K562 (cell line): ENCODE measurements at regions not wholly inside any gene's neighbourhood (a gene's known extent, or its start where the extent isn't known, plus 50 kb on each side); places are given as distances from the start of the nearest gene placed in this dataset.

Experiments used
- ATAC-seq: fragments of 200-7000 bp; cut with Tn5 transposase; 3 replicates; pipeline ENCODE4 v1.9.1; 2020; ENCODE audit warnings: moderate library complexity
- BruUV-seq: library from RNA; stranded (reverse); fragments of 400-500 nt; replicated peaks from 2 replicates; lab custom pipeline; 2021; lab: Mats Ljungman, UMichigan
- CTCF ChIA-PET: fragments of 300-600 bp; formaldehyde crosslinking; extraction: SDS; loops from one replicate; lab custom pipeline; 2021; ENCODE audit warnings: low intra/inter-chr PET ratio; lab: Yijun Ruan, JAX
- POLR2A ChIA-PET: fragments of 300-600, 350-650 bp; sonication (Branson Sonifier 250); formaldehyde crosslinking; extraction: SDS; loops from one replicate; lab custom pipeline; 2021; ENCODE audit warnings: antibody characterized with exemption, inconsistent platforms; lab: Yijun Ruan, JAX
- DNase-seq, 4 experiments: peaks; one replicate each; pipeline versions ENCODE4 v3.0.0 to v3.0.0-alpha.2; 2011 to 2018; ENCODE audit warnings: low spot score in 3 of 4, mixed read lengths in 3 of 4; ENCODE audit errors: extremely low read depth in 1 of 4
- FAIRE-seq: peaks from 2 replicates; lab custom pipeline; 2011; peaks lifted over from hg19 to GRCh38; lab: Jason Lieb, UNC
- H2AFZ ChIP-seq: 2 replicates; pipeline ENCODE4 v1.6.0; 2011; ENCODE audit warnings: low read depth, low read length, control low read depth, inconsistent platforms
- H3K27ac ChIP-seq: fragments of 200-600 bp; 3 replicates; pipeline ENCODE4 v1.8.0; 2011; ENCODE audit warnings: low read depth, mild to moderate bottlenecking, control low read depth, inconsistent platforms, low read length, moderate library complexity, mixed read lengths; ENCODE audit errors: extremely low read depth
- H3K27me3 ChIP-seq, 2 experiments: fragments of 300-600 bp in 1 of 2; 2 replicates in 1 of 2; 3 replicates in 1 of 2; pipeline versions ENCODE4 v1.6.0 to v1.8.0; 2011; ENCODE audit warnings: inconsistent platforms in 2 of 2, low read length in 2 of 2, mild to moderate bottlenecking in 1 of 2, mixed read lengths in 1 of 2, moderate library complexity in 1 of 2; ENCODE audit not compliant: control insufficient read depth in 2 of 2, insufficient read depth in 2 of 2
- H3K36me3 ChIP-seq: fragments of 300-600 bp; 3 replicates; pipeline ENCODE4 v1.8.0; 2011; ENCODE audit warnings: mild to moderate bottlenecking, low read length, inconsistent platforms; ENCODE audit not compliant: control insufficient read depth, insufficient read depth
- H3K4me1 ChIP-seq, 2 experiments: fragments of 200-600 bp in 1 of 2; replicated peaks in 1 of 2; 2 replicates in 1 of 2; 3 replicates in 1 of 2; pipeline versions ENCODE4 v1.5.1 to v1.8.0; 2011; ENCODE audit warnings: inconsistent platforms in 2 of 2, low read length in 2 of 2, mild to moderate bottlenecking in 1 of 2, mixed read lengths in 1 of 2, moderate library complexity in 1 of 2; ENCODE audit not compliant: control insufficient read depth in 2 of 2, insufficient read depth in 2 of 2
- H3K4me2 ChIP-seq: 2 replicates; pipeline ENCODE4 v1.6.1; 2011; ENCODE audit warnings: low read length, control low read depth, inconsistent platforms, mixed read lengths; ENCODE audit not compliant: insufficient read depth
- H3K4me3 ChIP-seq: fragments of 200-600 bp; sonication (generic), shearing (Covaris generic); 2 replicates; pipeline ENCODE4 v1.5.1; 2016; ENCODE audit warnings: control low read depth, inconsistent platforms
- H3K79me2 ChIP-seq: fragments of 200-600 bp; 3 replicates; pipeline ENCODE4 v1.8.0; 2011; ENCODE audit warnings: low read length, inconsistent platforms; ENCODE audit not compliant: control insufficient read depth, insufficient read depth
- H3K9ac ChIP-seq, 2 experiments: 2 replicates each; pipeline versions ENCODE4 v1.6.0 to v1.6.1; 2011; ENCODE audit warnings: low read depth in 2 of 2, low read length in 2 of 2, control low read depth in 1 of 2, inconsistent platforms in 1 of 2, mild to moderate bottlenecking in 1 of 2, mixed read lengths in 1 of 2; ENCODE audit not compliant: insufficient read depth in 1 of 2
- H3K9me1 ChIP-seq: one replicate; pipeline ENCODE4 v1.6.0; 2011; ENCODE audit warnings: inconsistent platforms, mild to moderate bottlenecking, low read length, moderate library complexity; ENCODE audit not compliant: control insufficient read depth, insufficient read depth
- H3K9me3 ChIP-seq: replicated peaks from 2 replicates; pipeline ENCODE4 v1.5.1; 2011; ENCODE audit warnings: low read depth, low read length, inconsistent platforms; ENCODE audit not compliant: control insufficient read depth, insufficient read depth
- H4K20me1 ChIP-seq: replicated peaks from 2 replicates; pipeline ENCODE4 v1.6.1; 2011; ENCODE audit warnings: low read length, inconsistent platforms, mixed read lengths; ENCODE audit not compliant: control insufficient read depth, insufficient read depth
- CREB1 ChIP-seq, 2 experiments: sonication (generic) in 1 of 2; formaldehyde crosslinking in 1 of 2; IDR thresholded peaks; 2 replicates each; pipeline versions ENCODE4 v1.6.1 to v1.8.0; 2012 to 2022; ENCODE audit warnings: inconsistent platforms in 1 of 2, mild to moderate bottlenecking in 1 of 2, missing genetic modification reagents in 1 of 2, moderate library complexity in 1 of 2
- ZNF518B ChIP-seq: fragments of 250-450 bp; sonication (Bioruptor Pico); IDR thresholded peaks from 2 replicates; pipeline ENCODE4 v1.5.0; 2021; ENCODE audit warnings: mild to moderate bottlenecking, moderate library complexity
- WGBS: fragments of 100-300 bp; shearing (Covaris generic); methylation state at CpG from one replicate; pipeline ENCODE4 v1.1.6; 2016; ENCODE audit warnings: low coverage, mixed read lengths; ENCODE audit not compliant: insufficient coverage; ENCODE audit errors: missing lambda C conversion rate; 5-methylcytosine and 5-hydroxymethylcytosine counted together
- in situ Hi-C: fragments of 300-500 bp; cut with MboI; formaldehyde crosslinking; loops from 4 replicates; pipeline ENCODE4 v1.15.0; 2018; ENCODE audit warnings: inconsistent platforms, mixed read lengths
- intact Hi-C: fragments of 100-400 bp; cut with micrococcal nuclease; formaldehyde crosslinking; loops from 2 replicates; pipeline ENCODE4 v1.14.2; 2022

DNA sequence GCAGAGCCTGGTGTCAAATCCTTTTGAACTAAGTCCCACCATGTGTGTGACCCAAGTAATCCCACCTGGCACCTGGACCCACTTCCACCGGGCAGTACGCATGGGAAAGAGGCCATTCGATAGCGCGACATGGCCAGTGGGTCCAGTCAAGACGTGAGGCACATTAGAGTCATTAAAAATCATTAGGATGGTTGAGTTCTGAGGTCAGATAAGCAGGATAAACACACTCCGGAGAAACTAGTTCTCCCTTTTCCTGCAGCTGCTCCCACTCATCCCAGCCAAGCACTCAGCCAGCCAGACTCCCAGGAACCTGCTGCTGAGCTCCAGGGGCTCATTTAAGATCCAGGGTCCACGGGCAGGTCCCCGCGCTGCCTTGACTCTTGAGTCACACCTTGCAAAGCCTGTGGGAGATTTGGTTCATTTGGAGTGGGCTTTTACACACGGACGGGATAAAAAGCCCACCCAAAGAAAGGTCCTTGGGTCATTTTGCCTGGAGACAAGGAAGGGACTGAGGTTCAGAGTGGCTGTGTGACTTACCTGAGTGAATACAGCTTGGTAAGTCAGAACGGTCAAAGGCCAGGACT lies 313.9 kb downstream of the BCL11B start:
- DNase-seq, result no peak
- POLR2A ChIA-PET, result interaction anchor here (0.7 kb wide), 1 partner anchor 9 kb away, joined by 4 read pairs; no protein-coding TSS in a partner anchor

More for the DNA sequence above, 313.9 kb downstream of the BCL11B start:
- FAIRE-seq (no peak), ATAC-seq (no peak)
- intact Hi-C loops (no loop called here), in situ Hi-C loops (no loop called here)
- Histone ChIP-seq H3K4me3 (no peak overlapping the region), H4K20me1 (no peaks in the 10 kb centered on the region), H3K36me3 (no peaks in the 10 kb centered on the region), H3K9me3 (no peaks in the 10 kb centered on the region), H3K9ac (no peak overlapping the region), H3K4me1 (no peaks in the 10 kb centered on the region), H3K4me2 (no peak overlapping the region), H3K79me2 (no peaks in the 10 kb centered on the region), H3K9me1 (no peaks in the 10 kb centered on the region), H2AFZ (no peak overlapping the region), H3K27me3 (peaks cover 0 to 14% of the 10 kb centered on the region in 2 experiments; a peak in 2 of 5 replicates), H3K27ac (no peak overlapping the region)
- BruUV-seq, result no TSS peak
- TF ChIP-seq CREB1 (IDR thresholded peaks at IDR 0.05), result no peak
- no peak for TF ChIP-seq CREB1 (CRISPR knock-in tag; IDR thresholded peaks at IDR 0.05)
- no peak for TF ChIP-seq ZNF518B (CRISPR knock-in tag)
- WGBS, result 2% methylated on average over 11 of the region's 13 CpGs
- CTCF ChIA-PET, result no interaction called here
